GM12875 (cell line): ENCODE measurements at regions not wholly inside any gene's neighbourhood (a gene's known extent, or its start where the extent isn't known, plus 50 kb on each side); places are given as distances from the start of the nearest gene placed in this dataset.

ENCODE experiments used
- H3K4me3 ChIP-seq: one replicate; pipeline ENCODE4 v1.5.1; 2011; ENCODE audit warnings: low read depth, low read length, control low read depth
- TF ChIP-seq, protein P1 (sequence below): IDR thresholded peaks from 2 replicates; pipeline ENCODE4 v1.5.1; 2011; ENCODE audit warnings: low read depth, mild to moderate bottlenecking, control low read depth, inconsistent platforms, low read length, moderate library complexity, borderline replicate concordance; ENCODE audit not compliant: insufficient read depth

DNA sequence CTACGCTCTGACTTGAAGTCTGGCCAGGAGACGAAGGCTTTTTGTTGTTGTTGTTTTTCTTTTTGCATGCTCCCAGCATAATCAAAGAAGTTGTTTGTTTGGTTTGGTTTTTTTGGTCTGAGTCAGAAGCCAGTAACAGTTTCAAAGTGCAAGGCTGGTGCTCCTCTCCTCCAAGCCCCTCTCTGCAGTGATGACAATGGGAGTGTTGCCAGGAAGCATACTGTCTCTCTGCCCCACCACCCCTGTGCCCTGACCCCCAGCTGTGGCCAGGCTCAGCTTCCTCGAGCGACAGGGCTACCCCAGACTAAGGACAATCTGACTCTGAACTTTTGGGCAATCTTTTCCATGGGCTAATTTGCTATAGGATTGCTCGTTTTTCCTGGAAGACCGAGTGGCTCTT, 173.8 kb upstream of the PITX1 start:
- TF ChIP-seq, protein P1, sequence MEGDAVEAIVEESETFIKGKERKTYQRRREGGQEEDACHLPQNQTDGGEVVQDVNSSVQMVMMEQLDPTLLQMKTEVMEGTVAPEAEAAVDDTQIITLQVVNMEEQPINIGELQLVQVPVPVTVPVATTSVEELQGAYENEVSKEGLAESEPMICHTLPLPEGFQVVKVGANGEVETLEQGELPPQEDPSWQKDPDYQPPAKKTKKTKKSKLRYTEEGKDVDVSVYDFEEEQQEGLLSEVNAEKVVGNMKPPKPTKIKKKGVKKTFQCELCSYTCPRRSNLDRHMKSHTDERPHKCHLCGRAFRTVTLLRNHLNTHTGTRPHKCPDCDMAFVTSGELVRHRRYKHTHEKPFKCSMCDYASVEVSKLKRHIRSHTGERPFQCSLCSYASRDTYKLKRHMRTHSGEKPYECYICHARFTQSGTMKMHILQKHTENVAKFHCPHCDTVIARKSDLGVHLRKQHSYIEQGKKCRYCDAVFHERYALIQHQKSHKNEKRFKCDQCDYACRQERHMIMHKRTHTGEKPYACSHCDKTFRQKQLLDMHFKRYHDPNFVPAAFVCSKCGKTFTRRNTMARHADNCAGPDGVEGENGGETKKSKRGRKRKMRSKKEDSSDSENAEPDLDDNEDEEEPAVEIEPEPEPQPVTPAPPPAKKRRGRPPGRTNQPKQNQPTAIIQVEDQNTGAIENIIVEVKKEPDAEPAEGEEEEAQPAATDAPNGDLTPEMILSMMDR = no peak
- H3K4me3 ChIP-seq = no peak overlapping the region

DNA sequence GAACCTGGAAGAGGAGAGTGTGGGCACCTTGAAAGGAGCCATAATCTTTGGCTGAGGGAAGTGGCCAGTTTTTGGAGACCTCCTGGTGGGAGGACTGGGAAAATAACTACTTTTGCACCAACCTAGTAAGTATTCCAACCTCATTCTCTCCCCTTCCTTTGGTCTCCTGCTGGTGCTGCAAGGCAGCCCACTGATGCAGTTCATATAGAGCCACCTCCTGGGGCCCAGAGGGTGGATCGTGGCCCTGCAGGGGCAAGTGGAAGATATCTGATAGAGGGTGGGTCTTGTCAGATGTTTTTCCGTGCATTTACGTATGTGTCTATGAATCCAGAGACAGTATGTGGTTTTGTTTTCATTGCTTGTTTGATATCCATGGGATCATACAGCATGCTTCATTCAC, 172.8 kb upstream of the PITX1 start:
- TF ChIP-seq, protein P1 = no peak
- no peak overlapping the region for H3K4me3 ChIP-seq

DNA sequence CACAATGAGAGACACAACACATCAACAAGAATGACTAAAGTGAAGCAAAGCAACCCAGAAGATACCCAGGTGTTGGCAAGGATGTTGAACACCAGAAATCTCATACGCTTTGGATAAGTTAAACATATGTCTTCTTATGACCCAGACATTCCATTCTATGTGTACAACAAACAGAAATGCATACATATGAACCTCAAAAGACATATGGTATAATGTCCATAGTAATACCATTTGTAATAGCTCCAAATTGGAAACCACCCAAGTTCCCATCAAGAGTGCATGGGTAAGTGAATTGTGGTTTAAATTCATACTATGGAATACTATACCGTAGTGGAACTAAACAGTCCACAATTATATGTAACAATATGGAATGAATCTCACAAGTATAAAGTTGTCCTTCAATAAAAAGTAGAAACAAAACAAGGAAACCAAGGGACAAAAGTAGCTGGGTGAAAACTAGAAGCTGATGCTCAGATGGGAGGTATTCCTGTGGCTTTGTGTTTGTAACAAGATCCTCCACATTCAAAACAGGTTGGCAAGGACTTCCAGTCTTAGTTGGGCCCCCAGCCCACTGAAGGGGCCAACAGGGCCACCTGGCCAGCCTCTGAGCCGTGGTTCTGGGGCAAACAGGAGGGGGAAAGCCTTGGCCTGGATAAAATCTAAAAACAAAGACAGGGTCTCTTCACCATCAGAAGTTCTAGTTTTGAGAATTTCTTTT, 171.8 kb upstream of the PITX1 start:
- no peak overlapping the region for H3K4me3 ChIP-seq
- TF ChIP-seq, protein P1 = no peak

DNA sequence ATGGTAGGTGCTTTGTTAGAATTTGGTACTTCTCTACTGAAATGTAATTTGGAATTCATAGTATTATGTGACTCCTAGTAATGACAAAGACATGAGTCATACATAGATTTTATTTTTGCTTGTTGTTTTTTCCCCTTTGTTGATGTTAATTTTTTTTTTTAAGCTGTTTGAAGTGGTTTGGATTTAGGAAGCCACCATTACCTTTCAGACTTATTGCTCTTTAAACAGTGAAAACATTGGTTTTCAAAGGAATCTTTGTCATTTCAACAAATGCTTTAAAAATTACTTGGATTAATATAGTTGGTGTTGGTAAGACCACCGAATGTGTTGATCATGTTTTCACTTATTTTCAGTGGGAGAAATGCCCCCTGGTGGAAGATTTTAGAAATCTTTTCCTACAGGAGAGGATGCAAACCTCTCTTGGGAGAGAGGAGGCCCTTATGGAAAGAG, 170.1 kb upstream of the PITX1 start:
- TF ChIP-seq, protein P1 = peak; percentile 29; the same call in 1 of the 2 replicates
- no peak overlapping the region for H3K4me3 ChIP-seq

DNA sequence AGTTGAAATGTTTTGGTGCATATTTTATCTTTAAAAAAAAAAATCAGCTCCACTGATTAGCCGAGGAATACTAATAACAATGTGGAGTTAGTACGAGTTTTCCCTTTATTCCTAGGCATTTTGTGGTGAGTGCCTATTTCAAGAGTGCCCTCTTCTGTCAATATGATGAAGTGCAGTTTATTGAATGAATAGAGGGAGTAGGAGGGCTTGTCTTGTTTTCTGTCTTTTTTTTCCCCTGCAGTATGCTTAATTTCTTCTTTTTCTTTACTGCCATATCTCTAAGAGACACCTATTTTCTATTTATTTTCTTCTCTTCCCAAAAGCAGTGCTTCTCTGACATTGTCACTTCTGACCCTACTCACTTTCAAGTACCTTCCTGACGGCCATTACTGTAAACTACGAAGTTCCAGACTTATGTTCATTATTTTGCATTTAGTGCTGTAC, 169.6 kb upstream of the PITX1 start:
- TF ChIP-seq, protein P1 = peak; percentile 41; the same call in 1 of the 2 replicates
- H3K4me3 ChIP-seq = no peak overlapping the region

DNA sequence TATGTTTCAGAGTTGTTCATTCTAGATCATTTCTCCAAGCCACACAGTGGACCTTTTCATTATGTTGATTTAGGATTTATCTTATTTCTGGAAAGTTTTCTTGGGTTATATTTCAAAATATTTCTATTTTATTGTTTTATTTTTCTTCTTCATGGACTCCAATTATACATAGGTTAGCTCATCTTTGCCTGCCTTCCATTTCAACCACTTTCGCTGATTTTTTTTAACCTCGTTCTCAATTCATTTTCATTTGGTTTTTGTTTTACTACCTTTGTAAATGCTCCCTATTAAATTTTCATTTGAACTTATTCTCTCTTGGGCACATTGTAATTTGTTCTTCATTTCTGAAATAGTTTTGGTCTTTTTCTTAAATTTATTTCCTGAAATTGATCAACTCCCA, 169.0 kb upstream of the PITX1 start:
- TF ChIP-seq, protein P1 = no peak
- H3K4me3 ChIP-seq = no peak overlapping the region

DNA sequence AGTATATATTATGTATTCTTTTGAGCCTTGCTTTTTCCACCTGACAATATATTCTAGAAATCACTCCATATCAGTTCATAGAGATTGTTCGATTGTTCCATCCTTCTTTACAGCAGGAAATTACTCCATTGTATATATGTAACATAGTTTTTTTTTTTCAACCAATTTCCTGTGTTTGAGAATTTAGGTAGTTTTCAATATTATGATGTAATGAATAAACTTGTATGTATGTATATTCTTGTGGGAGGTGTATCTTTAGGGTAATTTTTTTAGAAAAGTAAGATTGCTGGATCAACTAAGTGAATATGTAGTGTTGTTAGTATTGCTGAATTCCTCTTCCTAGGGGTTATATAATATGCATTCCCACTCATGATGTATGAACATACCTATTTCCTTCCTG, 165.9 kb upstream of the PITX1 start:
- H3K4me3 ChIP-seq = no peak overlapping the region
- TF ChIP-seq, protein P1 = no peak
